ENCODE measurements at regions not wholly inside any gene's neighbourhood (a gene's known extent, or its start where the extent isn't known, plus 50 kb on each side); places are given as distances from the start of the nearest gene placed in this dataset.

DNA sequence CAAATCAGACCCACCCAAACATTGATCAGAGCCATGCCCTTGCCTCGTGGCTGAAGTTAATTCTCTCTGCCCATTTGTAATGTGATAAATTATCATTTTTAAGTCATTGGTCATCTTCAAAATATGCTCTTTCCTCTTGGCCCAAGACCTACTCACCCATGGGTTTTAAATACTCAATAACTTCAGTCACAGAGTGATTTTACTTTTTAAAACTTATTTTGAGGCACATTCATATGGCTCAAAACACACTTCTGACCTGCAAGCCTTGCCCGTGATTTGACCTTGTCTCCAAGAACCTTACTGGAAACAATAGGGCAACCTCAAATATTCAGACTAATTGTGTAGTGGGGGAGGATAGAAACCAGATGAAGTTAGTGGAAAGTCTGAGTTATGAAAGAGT is 176.2 kb upstream of the LNX1 start:
- TF ChIP-seq TAF1 (CRISPR knock-in tag; IDR thresholded peaks at IDR 0.05) (no peak), ZNF292 (CRISPR knock-in tag; IDR thresholded peaks at IDR 0.05; ENCODE audit: borderline replicate concordance, low read depth) (no peak)
